ENCODE measurements at regions not wholly inside any gene's neighbourhood (a gene's known extent, or its start where the extent isn't known, plus 50 kb on each side); places are given as distances from the start of the nearest gene placed in this dataset.

DNA sequence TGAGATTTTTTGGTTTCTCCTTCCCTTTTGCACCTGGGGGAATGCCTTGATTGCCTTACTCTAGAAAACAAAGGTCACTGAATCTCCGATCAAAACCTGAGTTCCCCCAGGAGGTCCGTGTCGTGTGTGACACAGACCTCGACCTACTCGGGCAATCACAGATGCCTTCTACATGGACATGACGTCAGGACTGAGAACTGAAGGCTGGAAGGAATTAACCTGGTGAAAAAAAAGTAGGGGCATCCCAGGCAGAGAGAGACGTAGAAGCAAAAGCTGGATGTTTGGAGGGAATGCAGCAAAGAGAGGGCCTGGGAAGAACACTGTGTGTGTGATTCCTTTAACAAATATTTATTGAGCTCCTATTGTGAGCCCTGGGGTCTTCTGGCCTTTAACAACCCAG lies 178.0 kb downstream of the PRDM2 start:
- Histone ChIP-seq H3K36me3 (replicated peaks in 1 of 2; ENCODE audit: control extremely low read depth in 1 of 2, control insufficient read depth in 1 of 2, extremely low read depth in 1 of 2, insufficient read depth in 2 of 2, low read length in 1 of 2) (no peaks in the 10 kb centered on the region), H3K27ac (ENCODE audit: low read length in 2 of 2) (no peak overlapping the region), H3K4me2 (replicated peaks; ENCODE audit: low read depth, low read length, poor library complexity, severe bottlenecking) (no peak overlapping the region), H3K4me1 (ENCODE audit: control insufficient read depth in 2 of 2, insufficient read depth in 2 of 2, low read length in 2 of 2) (no peaks in the 10 kb centered on the region), H3K9ac (ENCODE audit: low read length) (no peak overlapping the region), H4K20me1 (ENCODE audit: control insufficient read depth, insufficient read depth, low read length, poor library complexity, severe bottlenecking) (no peaks in the 10 kb centered on the region), H3K27me3 (replicated peaks in 1 of 4; ENCODE audit: control extremely low read depth in 1 of 4, control insufficient read depth in 3 of 4, insufficient read depth in 4 of 4, low read length in 3 of 4) (peaks cover 0 to 5% (median 0%) of the 10 kb centered on the region in 4 experiments), H2AFZ (ENCODE audit: insufficient read depth, low read depth, low read length, poor library complexity, severe bottlenecking) (no peak overlapping the region), H3K9me3 (ENCODE audit: control extremely low read depth in 1 of 3, control insufficient read depth in 2 of 3, insufficient read depth in 1 of 3, low read length in 2 of 3) (peaks cover 0 to 2% (median 0%) of the 10 kb centered on the region in 3 donors), H3K4me3 (ENCODE audit: control extremely low read depth in 1 of 5, extremely low read depth in 1 of 5, insufficient read depth in 1 of 5, low read depth in 2 of 5, low read length in 4 of 5) (no peak overlapping the region), H3K79me2 (ENCODE audit: control insufficient read depth, insufficient read depth, low read length) (no peaks in the 10 kb centered on the region)
- no peak for TF ChIP-seq EZH2 (IDR thresholded peaks at IDR 0.05; ENCODE audit: borderline replicate concordance, insufficient read depth, low read depth, low read length, poor library complexity, severe bottlenecking)
- TF ChIP-seq, protein P1, sequence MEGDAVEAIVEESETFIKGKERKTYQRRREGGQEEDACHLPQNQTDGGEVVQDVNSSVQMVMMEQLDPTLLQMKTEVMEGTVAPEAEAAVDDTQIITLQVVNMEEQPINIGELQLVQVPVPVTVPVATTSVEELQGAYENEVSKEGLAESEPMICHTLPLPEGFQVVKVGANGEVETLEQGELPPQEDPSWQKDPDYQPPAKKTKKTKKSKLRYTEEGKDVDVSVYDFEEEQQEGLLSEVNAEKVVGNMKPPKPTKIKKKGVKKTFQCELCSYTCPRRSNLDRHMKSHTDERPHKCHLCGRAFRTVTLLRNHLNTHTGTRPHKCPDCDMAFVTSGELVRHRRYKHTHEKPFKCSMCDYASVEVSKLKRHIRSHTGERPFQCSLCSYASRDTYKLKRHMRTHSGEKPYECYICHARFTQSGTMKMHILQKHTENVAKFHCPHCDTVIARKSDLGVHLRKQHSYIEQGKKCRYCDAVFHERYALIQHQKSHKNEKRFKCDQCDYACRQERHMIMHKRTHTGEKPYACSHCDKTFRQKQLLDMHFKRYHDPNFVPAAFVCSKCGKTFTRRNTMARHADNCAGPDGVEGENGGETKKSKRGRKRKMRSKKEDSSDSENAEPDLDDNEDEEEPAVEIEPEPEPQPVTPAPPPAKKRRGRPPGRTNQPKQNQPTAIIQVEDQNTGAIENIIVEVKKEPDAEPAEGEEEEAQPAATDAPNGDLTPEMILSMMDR (IDR thresholded peaks at IDR 0.05): no peak
- Mint-ChIP-seq H3K4me3 (no peak overlapping the region), H3K9me3 (ENCODE audit: insufficient read depth) (no peaks in the 10 kb centered on the region), H3K27ac (no peak overlapping the region), H3K4me1 (no peaks in the 10 kb centered on the region), H3K27me3 (peaks cover 18% of the 10 kb centered on the region)
- ChIA-PET CTCF (no interaction called here), POLR2A (no interaction called here)
- no peak for DNase-seq
- intact Hi-C loops (cut with micrococcal nuclease): no loop called here
- ATAC-seq (ENCODE audit: low read depth): no peak
- WGBS (ENCODE audit: insufficient coverage): 79% methylated on average over 6 of the region's 7 CpGs

DNA sequence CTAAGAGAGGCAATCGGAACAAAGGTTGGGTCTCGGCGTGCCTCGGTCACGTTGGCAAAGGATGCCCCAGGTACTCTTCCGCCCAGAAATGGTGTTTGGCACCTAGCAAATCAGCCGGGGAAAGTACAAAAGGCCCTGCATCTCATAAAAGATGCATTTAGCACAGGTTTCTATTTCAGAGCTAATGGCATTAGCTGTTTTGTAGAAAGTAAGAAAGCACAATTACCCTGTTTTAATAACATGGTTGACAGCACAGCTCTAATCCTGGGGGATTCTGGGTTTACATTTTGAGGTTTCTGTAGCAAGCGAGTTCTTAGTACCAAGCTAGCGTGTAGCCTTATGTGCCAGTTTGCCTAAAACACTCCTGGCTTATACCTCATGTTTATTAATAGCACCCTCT lies 178.5 kb downstream of the PRDM2 start:
- ChIA-PET POLR2A (no interaction called here), CTCF (no interaction called here)
- WGBS (ENCODE audit: insufficient coverage): 95% methylated on average over 4 of the region's 9 CpGs
- Histone ChIP-seq H3K27me3 (replicated peaks in 1 of 4; ENCODE audit: control extremely low read depth in 1 of 4, control insufficient read depth in 3 of 4, insufficient read depth in 4 of 4, low read length in 3 of 4) (peaks cover 0 to 5% (median 0%) of the 10 kb centered on the region in 4 experiments), H3K36me3 (replicated peaks in 1 of 2; ENCODE audit: control extremely low read depth in 1 of 2, control insufficient read depth in 1 of 2, extremely low read depth in 1 of 2, insufficient read depth in 2 of 2, low read length in 1 of 2) (no peaks in the 10 kb centered on the region), H3K79me2 (ENCODE audit: control insufficient read depth, insufficient read depth, low read length) (no peaks in the 10 kb centered on the region), H3K27ac (ENCODE audit: low read length in 2 of 2) (no peak overlapping the region), H2AFZ (ENCODE audit: insufficient read depth, low read depth, low read length, poor library complexity, severe bottlenecking) (no peak overlapping the region), H3K9ac (ENCODE audit: low read length) (no peak overlapping the region), H3K4me2 (replicated peaks; ENCODE audit: low read depth, low read length, poor library complexity, severe bottlenecking) (no peak overlapping the region), H3K4me1 (ENCODE audit: control insufficient read depth in 2 of 2, insufficient read depth in 2 of 2, low read length in 2 of 2) (no peaks in the 10 kb centered on the region), H3K9me3 (ENCODE audit: control extremely low read depth in 1 of 3, control insufficient read depth in 2 of 3, insufficient read depth in 1 of 3, low read length in 2 of 3) (peaks cover 0 to 2% (median 0%) of the 10 kb centered on the region in 3 donors), H3K4me3 (ENCODE audit: control extremely low read depth in 1 of 5, extremely low read depth in 1 of 5, insufficient read depth in 1 of 5, low read depth in 2 of 5, low read length in 4 of 5) (no peak overlapping the region), H4K20me1 (ENCODE audit: control insufficient read depth, insufficient read depth, low read length, poor library complexity, severe bottlenecking) (no peaks in the 10 kb centered on the region)
- ATAC-seq (ENCODE audit: low read depth) (no peak), DNase-seq (no peak)
- H3K9me3 Mint-ChIP-seq (ENCODE audit: insufficient read depth): no peaks in the 10 kb centered on the region
- TF ChIP-seq, protein P1 (IDR thresholded peaks at IDR 0.05): no peak
- no peak for TF ChIP-seq EZH2 (IDR thresholded peaks at IDR 0.05; ENCODE audit: borderline replicate concordance, insufficient read depth, low read depth, low read length, poor library complexity, severe bottlenecking)
- peaks cover 18% of the 10 kb centered on the region for H3K27me3 Mint-ChIP-seq
- H3K4me3 Mint-ChIP-seq: no peak overlapping the region
- no peaks in the 10 kb centered on the region for H3K4me1 Mint-ChIP-seq
- H3K27ac Mint-ChIP-seq: no peak overlapping the region
- intact Hi-C loops (cut with micrococcal nuclease): no loop called here

Measured in B cell (primary cell).